ENCODE measurements at regions not wholly inside any gene's neighbourhood (a gene's known extent, or its start where the extent isn't known, plus 50 kb on each side); places are given as distances from the start of the nearest gene placed in this dataset.

- TF ChIP-seq POLR2AphosphoS5 (IDR thresholded peaks at IDR 0.05) (no peak), CTCF (IDR thresholded peaks at IDR 0.05) (no peak), POLR2A (IDR thresholded peaks at IDR 0.05) (no peak)
These were observed 165.4 kb downstream of the OGFRL1 start for GRCh38 chr6:71454056-71454455.

Data from prostate gland (tissue), 2 donors.